ENCODE measurements at regions not wholly inside any gene's neighbourhood (a gene's known extent, or its start where the extent isn't known, plus 50 kb on each side); places are given as distances from the start of the nearest gene placed in this dataset.

- TF ChIP-seq CTCF (conservative IDR thresholded peaks at IDR 0.05 in 1 of 2, IDR thresholded peaks at IDR 0.05 in 1 of 2; ENCODE audit: extremely low read depth in 1 of 2, insufficient read depth in 1 of 2, low read depth in 1 of 2, low read length in 2 of 2): no peak
- TF ChIP-seq EZH2 (IDR thresholded peaks at IDR 0.05; ENCODE audit: borderline replicate concordance, low read length): no peak
Observed at GRCh38 chr9:1200847-1201251, 150.7 kb downstream of the DMRT2 start.

Measured in mammary epithelial cell (primary cell).